HL-60 (cell line): ENCODE measurements at regions not wholly inside any gene's neighbourhood (a gene's known extent, or its start where the extent isn't known, plus 50 kb on each side); places are given as distances from the start of the nearest gene placed in this dataset.

Experiments
- DNase-seq, 2 experiments: peaks; one replicate each; pipeline ENCODE4 v3.0.0-alpha.2; 2010 to 2020; ENCODE audit warnings: low read depth in 1 of 2, low spot score in 1 of 2
- H3K27ac ChIP-seq: fragments of 250-450 bp; sonication (Bioruptor Pico); replicated peaks from 2 replicates; pipeline ENCODE4 v1.5.1; 2020; ENCODE audit warnings: mild to moderate bottlenecking, moderate library complexity
- H3K27me3 ChIP-seq: fragments of 250-450 bp; sonication (Bioruptor Pico); 2 replicates; pipeline ENCODE4 v1.5.1; 2021; ENCODE audit warnings: mild to moderate bottlenecking, moderate library complexity; ENCODE audit not compliant: insufficient read depth, poor library complexity, severe bottlenecking
- H3K4me3 ChIP-seq: replicated peaks from 2 replicates; pipeline ENCODE4 v1.5.1; 2011; ENCODE audit warnings: mild to moderate bottlenecking, control low read depth, low read length; ENCODE audit not compliant: insufficient read depth
- CTCF ChIP-seq: IDR thresholded peaks from one replicate; pipeline ENCODE4 v1.5.1; 2011; ENCODE audit warnings: low read length, control low read depth, inconsistent platforms; ENCODE audit not compliant: insufficient read depth
- GABPA ChIP-seq: IDR thresholded peaks from 2 replicates; pipeline ENCODE4 v1.6.1; 2012; ENCODE audit warnings: low read depth
- POLR2AphosphoS5 ChIP-seq: IDR thresholded peaks from 2 replicates; pipeline ENCODE4 v1.6.1; 2012; ENCODE audit warnings: low read depth
- SPI1 ChIP-seq: IDR thresholded peaks from 2 replicates; pipeline ENCODE4 v1.6.1; 2012; ENCODE audit warnings: low read depth, mild to moderate bottlenecking, borderline replicate concordance
- TF ChIP-seq, protein P1 (sequence below): IDR thresholded peaks from 2 replicates; pipeline ENCODE4 v1.6.1; 2012; ENCODE audit warnings: low read depth; ENCODE audit not compliant: insufficient replicate concordance

GRCh38 chrX:30981968-30982367 lies 89.9 kb downstream of the FTHL17 start:
- Histone ChIP-seq H3K27me3 (no peaks in the 10 kb centered on the region), H3K27ac (no peak overlapping the region), H3K4me3 (no peak overlapping the region)
- TF ChIP-seq GABPA = no peak
- TF ChIP-seq CTCF = no peak
- no peak for DNase-seq

DNA sequence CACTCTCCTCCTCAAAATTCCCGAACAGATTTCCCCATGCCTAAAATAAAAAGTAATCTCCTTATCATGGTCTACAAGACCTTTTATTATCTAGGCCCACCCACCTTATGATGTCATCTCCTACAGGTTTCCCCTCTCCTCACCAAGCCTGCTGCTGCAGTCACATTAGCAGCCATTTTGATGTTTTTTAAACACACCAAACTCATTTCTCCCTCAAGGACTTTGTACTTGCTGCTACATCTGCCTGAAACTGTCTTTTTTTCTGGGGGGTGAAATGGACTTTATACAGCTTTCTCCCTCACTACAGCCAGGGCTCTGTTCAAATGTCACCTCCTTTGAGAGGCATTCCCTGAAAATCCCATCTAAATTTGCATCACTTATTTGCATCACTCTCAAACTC lies 90.2 kb upstream of the TAB3 start:
- TF ChIP-seq SPI1 (no peak), GABPA (no peak), POLR2AphosphoS5 (no peak), CTCF (no peak)
- TF ChIP-seq, protein P1, sequence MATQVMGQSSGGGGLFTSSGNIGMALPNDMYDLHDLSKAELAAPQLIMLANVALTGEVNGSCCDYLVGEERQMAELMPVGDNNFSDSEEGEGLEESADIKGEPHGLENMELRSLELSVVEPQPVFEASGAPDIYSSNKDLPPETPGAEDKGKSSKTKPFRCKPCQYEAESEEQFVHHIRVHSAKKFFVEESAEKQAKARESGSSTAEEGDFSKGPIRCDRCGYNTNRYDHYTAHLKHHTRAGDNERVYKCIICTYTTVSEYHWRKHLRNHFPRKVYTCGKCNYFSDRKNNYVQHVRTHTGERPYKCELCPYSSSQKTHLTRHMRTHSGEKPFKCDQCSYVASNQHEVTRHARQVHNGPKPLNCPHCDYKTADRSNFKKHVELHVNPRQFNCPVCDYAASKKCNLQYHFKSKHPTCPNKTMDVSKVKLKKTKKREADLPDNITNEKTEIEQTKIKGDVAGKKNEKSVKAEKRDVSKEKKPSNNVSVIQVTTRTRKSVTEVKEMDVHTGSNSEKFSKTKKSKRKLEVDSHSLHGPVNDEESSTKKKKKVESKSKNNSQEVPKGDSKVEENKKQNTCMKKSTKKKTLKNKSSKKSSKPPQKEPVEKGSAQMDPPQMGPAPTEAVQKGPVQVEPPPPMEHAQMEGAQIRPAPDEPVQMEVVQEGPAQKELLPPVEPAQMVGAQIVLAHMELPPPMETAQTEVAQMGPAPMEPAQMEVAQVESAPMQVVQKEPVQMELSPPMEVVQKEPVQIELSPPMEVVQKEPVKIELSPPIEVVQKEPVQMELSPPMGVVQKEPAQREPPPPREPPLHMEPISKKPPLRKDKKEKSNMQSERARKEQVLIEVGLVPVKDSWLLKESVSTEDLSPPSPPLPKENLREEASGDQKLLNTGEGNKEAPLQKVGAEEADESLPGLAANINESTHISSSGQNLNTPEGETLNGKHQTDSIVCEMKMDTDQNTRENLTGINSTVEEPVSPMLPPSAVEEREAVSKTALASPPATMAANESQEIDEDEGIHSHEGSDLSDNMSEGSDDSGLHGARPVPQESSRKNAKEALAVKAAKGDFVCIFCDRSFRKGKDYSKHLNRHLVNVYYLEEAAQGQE = no peak
- Histone ChIP-seq H3K27me3 (no peaks in the 10 kb centered on the region), H3K4me3 (no peak overlapping the region), H3K27ac (no peak overlapping the region)
- DNase-seq = no peak

- TF ChIP-seq GABPA (no peak), POLR2AphosphoS5 (no peak), SPI1 (no peak), CTCF (no peak)
- TF ChIP-seq, protein P1 = no peak
- DNase-seq = no peak
- no peaks in the 10 kb centered on the region for H3K27me3 ChIP-seq
- no peak overlapping the region for H3K4me3 ChIP-seq
- H3K27ac ChIP-seq = no peak overlapping the region
Observed at GRCh38 chrX:30975467-30975866, 86.4 kb upstream of the TAB3 start.

DNA sequence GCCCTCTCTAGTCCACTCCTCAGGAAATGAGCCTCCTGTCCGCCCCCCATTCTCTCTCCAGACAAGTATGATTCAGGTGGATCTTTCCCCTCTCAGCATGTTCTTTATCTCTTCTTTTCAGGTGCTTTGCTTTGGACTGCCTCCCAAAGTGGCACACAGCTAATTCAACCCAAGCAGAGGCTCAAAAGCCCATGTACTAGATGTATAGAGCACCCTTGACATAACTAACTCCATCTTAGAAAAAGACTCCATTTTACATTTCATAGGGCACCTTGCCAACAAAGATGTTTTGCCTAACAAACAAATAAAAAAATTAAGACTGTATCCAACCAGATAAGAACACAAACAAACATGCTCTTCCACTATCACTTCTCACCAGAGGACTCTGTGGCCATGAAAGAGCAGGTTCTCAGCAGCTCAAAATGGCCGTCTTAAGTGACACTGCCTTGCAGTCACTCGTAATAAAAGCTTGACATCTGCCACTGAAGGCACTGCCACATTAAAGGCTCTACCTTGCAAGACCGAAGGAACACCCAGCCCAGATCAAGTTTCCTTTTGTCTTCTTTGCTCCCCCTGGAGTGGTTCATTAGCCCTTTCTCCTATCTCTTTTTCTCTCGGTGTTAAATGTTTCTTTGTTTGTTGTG lies 84.9 kb upstream of the TAB3 start:
- TF ChIP-seq CTCF (no peak), SPI1 (no peak), GABPA (no peak), POLR2AphosphoS5 (no peak)
- TF ChIP-seq, protein P1 = no peak
- DNase-seq = no peak
- H3K27ac ChIP-seq = no peak overlapping the region
- H3K27me3 ChIP-seq = no peaks in the 10 kb centered on the region
- H3K4me3 ChIP-seq = no peak overlapping the region
